Aorta (tissue), 5 donors: ENCODE measurements at regions not wholly inside any gene's neighbourhood (a gene's known extent, or its start where the extent isn't known, plus 50 kb on each side); places are given as distances from the start of the nearest gene placed in this dataset.

Experiments used
- ATAC-seq: fragments of 200-7000 bp; cut with Tn5 transposase; one replicate; pipeline ENCODE4 v1.9.1; 2022; ENCODE audit warnings: moderate library complexity; ENCODE audit not compliant: low FRiP score
- DNase-seq, 2 donors: peaks; one replicate each; pipeline ENCODE4 v3.0.0-alpha.2; 2020
- H3K27ac ChIP-seq, 2 donors: one replicate each; pipeline ENCODE4 v1.5.1; 2013; ENCODE audit warnings: low read length in 2 of 2, mild to moderate bottlenecking in 2 of 2, moderate library complexity in 2 of 2, control low read depth in 1 of 2, inconsistent platforms in 1 of 2, low read depth in 1 of 2
- H3K27me3 ChIP-seq, 2 donors: one replicate each; pipeline ENCODE4 v1.6.1; 2013; ENCODE audit warnings: control low read depth in 1 of 2, low read length in 1 of 2, mild to moderate bottlenecking in 1 of 2, moderate library complexity in 1 of 2; ENCODE audit not compliant: insufficient read depth in 2 of 2, control insufficient read depth in 1 of 2
- H3K36me3 ChIP-seq, 2 donors: one replicate each; pipeline ENCODE4 v1.6.1; 2013; ENCODE audit warnings: control low read depth in 1 of 2, low read length in 1 of 2, mild to moderate bottlenecking in 1 of 2; ENCODE audit not compliant: insufficient read depth in 2 of 2, control insufficient read depth in 1 of 2
- H3K4me1 ChIP-seq, 2 donors: one replicate each; pipeline ENCODE4 v1.6.1; 2013; ENCODE audit warnings: low read length in 2 of 2, control low read depth in 1 of 2, mild to moderate bottlenecking in 1 of 2, moderate library complexity in 1 of 2; ENCODE audit not compliant: insufficient read depth in 2 of 2, control insufficient read depth in 1 of 2
- H3K4me3 ChIP-seq, 2 donors: one replicate each; pipeline ENCODE4 v1.5.1; 2013; ENCODE audit warnings: low read length in 2 of 2, control low read depth in 1 of 2, mild to moderate bottlenecking in 1 of 2
- H3K9me3 ChIP-seq: one replicate; pipeline ENCODE4 v1.6.1; 2013; ENCODE audit warnings: mild to moderate bottlenecking, low read length; ENCODE audit not compliant: control insufficient read depth
- WGBS, 2 donors: extraction: QIAGEN DNeasy Blood & Tissue Kit; methylation state at CpG; one replicate each; pipeline ENCODE4 v1.1.7; 2013; 5-methylcytosine and 5-hydroxymethylcytosine counted together
- intact Hi-C, 2 donors: fragments of 100-400 bp; cut with DNase I; formaldehyde crosslinking; loops; one replicate each; pipeline versions ENCODE4 v1.14.2 to v1.15.0; 2022
- donor health status: healthy with polysubstance abuse.
- donor health status: Bipolar disorder and iron deficiency.
- donor health status: DM: no; HTN: no; CAD: no.
- donor health status: DM: no; HTN: no; CAD: no.
- donor health status: DM: yes; HTN: yes; CAD: no.

- no peak overlapping the region for H3K4me3 ChIP-seq
- H3K9me3 ChIP-seq = no peaks in the 10 kb centered on the region
- DNase-seq (no peak), ATAC-seq (no peak)
- H3K27ac ChIP-seq = no peak overlapping the region
- intact Hi-C loops = no loop called here
- H3K36me3 ChIP-seq = no peaks in the 10 kb centered on the region
- H3K27me3 ChIP-seq = no peaks in the 10 kb centered on the region
- no peaks in the 10 kb centered on the region for H3K4me1 ChIP-seq
- 87 to 88% methylated on average over 3 of the region's 3 CpGs for WGBS, 2 donors
Measured at GRCh38 chr5:86807046-86808031, 189.6 kb downstream of the COX7C start.

DNA sequence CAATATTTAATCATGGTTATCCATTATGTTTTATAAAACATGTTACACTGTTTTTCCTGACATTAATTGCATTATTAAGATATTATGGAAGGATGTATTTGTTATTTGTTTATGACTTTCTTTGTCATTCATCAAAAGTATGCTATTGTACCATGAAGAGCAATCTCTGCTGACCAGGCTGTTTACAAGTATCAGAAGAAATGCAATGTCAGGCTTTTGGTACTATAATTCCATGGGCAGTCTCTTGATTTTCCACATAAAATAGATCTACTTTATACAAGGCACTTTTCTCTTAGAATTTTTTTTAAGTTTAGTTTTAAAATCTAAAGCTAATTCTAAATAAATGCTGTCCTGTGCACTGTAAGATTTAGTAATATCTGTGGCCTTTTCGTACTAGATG lies 196.6 kb downstream of the COX7C start:
- DNase-seq (no peak), ATAC-seq (no peak)
- 92 to 94% methylated on average over 1 of the region's 1 CpG for WGBS, 2 donors
- intact Hi-C loops = no loop called here
- Histone ChIP-seq H3K36me3 (no peaks in the 10 kb centered on the region), H3K9me3 (no peaks in the 10 kb centered on the region), H3K27ac (no peak overlapping the region), H3K27me3 (no peaks in the 10 kb centered on the region), H3K4me1 (no peaks in the 10 kb centered on the region), H3K4me3 (no peak overlapping the region)

- ATAC-seq = no peak
- intact Hi-C loops = no loop called here
- H3K27ac ChIP-seq = no peak overlapping the region
Measured at GRCh38 chr5:86814907-86815306, 197.2 kb downstream of the COX7C start.

GRCh38 chr5:86824637-86825036 lies 206.9 kb downstream of the COX7C start:
- ATAC-seq = no peak
- no peak overlapping the region for H3K27ac ChIP-seq
- no peaks in the 10 kb centered on the region for H3K36me3 ChIP-seq
- H3K4me3 ChIP-seq = no peak overlapping the region
- intact Hi-C loops = no loop called here
- H3K4me1 ChIP-seq = no peaks in the 10 kb centered on the region
- WGBS, 2 donors = 58 to 74% methylated on average over 2 of the region's 2 CpGs
- no peaks in the 10 kb centered on the region for H3K9me3 ChIP-seq
- DNase-seq = no peak
- no peaks in the 10 kb centered on the region for H3K27me3 ChIP-seq

More at GRCh38 chr5:86814907-86815306, 197.2 kb downstream of the COX7C start:
- Histone ChIP-seq H3K4me1 (no peaks in the 10 kb centered on the region), H3K4me3 (no peak overlapping the region), H3K27me3 (no peaks in the 10 kb centered on the region), H3K9me3 (no peaks in the 10 kb centered on the region), H3K36me3 (no peaks in the 10 kb centered on the region)
- no peak for DNase-seq

DNA sequence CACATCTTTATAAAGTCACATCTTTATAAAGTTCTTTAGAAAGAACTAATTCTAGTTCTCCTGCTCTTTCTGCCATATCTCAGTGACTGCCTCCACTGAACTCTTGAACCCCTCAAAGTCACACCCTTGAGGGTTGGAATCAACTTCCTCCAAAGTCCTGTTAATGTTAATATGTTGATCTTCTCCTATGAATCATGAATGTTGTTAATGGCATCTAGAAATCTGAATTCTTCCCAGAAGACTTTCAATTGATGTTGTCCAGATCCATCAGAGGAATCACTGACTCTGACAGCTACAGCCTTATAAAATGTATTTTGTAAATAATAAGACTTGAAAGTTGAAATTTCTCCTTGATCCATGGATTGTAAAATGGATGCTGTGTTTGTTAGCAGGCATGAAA lies 213.4 kb downstream of the COX7C start:
- Histone ChIP-seq H3K4me3 (no peak overlapping the region), H3K27me3 (no peaks in the 10 kb centered on the region), H3K4me1 (no peaks in the 10 kb centered on the region), H3K27ac (no peak overlapping the region), H3K9me3 (no peaks in the 10 kb centered on the region), H3K36me3 (no peaks in the 10 kb centered on the region)
- intact Hi-C loops = no loop called here
- no peak for ATAC-seq
- no peak for DNase-seq

DNA sequence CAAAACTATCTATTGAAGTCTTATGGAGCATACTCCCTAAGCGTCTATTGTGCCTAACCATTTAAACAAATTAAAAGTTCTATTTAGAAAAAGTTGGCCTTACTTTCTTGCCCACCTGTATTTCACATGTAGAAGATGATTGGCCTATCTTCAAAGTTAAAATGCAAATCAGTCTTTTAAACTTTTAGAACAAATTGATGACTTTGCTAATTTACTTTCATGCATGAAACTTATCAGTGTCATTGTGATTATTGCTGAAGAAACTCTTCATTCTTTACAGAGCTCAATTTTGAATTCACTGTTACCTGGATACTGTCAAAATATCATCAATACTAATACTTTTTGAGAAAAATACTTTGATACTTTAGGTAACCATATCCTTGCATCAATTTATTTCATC lies 216.1 kb downstream of the COX7C start:
- ATAC-seq = no peak
- no peaks in the 10 kb centered on the region for H3K36me3 ChIP-seq
- H3K4me1 ChIP-seq = no peaks in the 10 kb centered on the region
- no peak overlapping the region for H3K27ac ChIP-seq
- WGBS, 2 donors = 95% methylated on average over 1 of the region's 1 CpG
- intact Hi-C loops = no loop called here
- H3K27me3 ChIP-seq = no peaks in the 10 kb centered on the region
- no peak for DNase-seq
- no peak overlapping the region for H3K4me3 ChIP-seq
- H3K9me3 ChIP-seq = no peaks in the 10 kb centered on the region

DNA sequence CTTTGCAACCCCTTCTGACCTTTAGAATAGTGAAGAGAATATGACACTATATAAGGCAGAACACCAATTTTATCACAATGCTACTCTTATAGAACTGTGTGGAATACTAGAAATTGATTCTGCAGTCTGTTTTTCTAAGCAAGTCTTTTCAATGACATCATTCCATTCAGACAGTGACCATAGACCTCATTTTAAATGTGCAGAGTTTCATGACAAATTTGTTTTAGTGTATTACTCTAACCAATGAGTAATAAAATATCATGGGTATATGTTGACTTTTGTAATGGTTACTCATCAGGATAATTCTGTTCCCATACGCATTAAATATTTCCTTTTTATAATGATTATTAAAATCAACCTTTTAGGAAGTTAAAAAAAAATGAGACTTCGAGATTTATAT lies 219.9 kb downstream of the COX7C start:
- no peak for DNase-seq
- Histone ChIP-seq H3K9me3 (no peaks in the 10 kb centered on the region), H3K36me3 (no peaks in the 10 kb centered on the region), H3K4me1 (no peaks in the 10 kb centered on the region), H3K27me3 (no peaks in the 10 kb centered on the region), H3K27ac (no peak overlapping the region), H3K4me3 (no peak overlapping the region)
- no peak for ATAC-seq
- intact Hi-C loops = no loop called here
- 80 to 84% methylated on average over 2 of the region's 2 CpGs for WGBS, 2 donors

DNA sequence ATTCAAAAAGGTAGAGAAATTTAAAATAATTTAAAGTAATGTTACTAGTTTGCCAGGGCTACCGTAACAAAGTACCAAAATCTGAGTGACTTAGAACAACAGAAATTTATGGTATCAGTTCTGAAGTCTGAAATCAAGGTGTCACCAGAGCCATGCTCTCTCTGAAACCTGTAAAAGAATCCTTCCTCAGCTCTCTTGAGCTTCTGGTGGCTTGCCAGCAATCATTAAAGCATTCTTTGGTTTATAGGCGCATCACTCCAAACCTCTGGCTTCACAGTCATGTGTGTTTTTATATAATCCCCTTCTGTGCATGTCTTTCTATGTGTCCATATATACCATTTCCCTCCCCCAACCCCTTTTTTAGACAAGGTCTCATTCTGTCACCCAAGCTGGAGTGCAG lies 220.3 kb downstream of the COX7C start:
- H3K27ac ChIP-seq = no peak overlapping the region
- WGBS, 2 donors = 88 to 92% methylated on average over 2 of the region's 2 CpGs
- H3K36me3 ChIP-seq = no peaks in the 10 kb centered on the region
- no peaks in the 10 kb centered on the region for H3K27me3 ChIP-seq
- H3K9me3 ChIP-seq = no peaks in the 10 kb centered on the region
- DNase-seq (no peak), ATAC-seq (no peak)
- intact Hi-C loops = no loop called here
- no peaks in the 10 kb centered on the region for H3K4me1 ChIP-seq
- H3K4me3 ChIP-seq = no peak overlapping the region

DNA sequence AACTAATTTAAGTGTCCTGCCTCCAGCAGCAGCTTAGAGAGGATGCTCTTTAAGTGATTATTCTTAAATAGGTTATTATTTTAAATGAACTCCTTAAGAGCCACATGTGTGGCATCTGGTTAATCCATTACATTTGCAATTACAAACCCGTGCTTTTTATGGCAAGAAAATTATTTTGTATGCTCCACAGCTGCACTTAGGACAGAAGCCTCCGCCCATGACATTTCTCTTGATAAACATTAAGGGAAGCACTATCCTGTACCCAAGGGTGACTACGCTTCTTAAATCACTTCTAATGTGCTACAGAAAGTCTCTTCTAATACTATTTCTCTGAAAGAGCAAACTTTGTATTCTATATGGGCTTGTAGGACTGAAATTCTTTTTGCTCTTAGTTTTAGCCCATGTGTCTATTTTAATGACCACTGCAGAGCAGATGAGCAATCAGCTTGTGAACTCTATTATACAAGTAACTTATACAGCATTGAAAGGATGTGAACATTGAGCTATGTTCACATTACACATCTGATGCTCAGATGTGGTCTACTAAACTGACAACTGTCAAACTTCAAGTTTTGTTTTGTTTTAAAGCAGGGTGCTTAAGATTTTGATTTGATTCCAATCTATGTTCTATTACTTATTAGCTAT lies 223.4 kb downstream of the COX7C start:
- WGBS, 2 donors = 69 to 72% methylated on average over 3 of the region's 3 CpGs

More for the DNA sequence above, 223.4 kb downstream of the COX7C start:
- DNase-seq = no peak
- H3K36me3 ChIP-seq = no peaks in the 10 kb centered on the region
- intact Hi-C loops = no loop called here
- H3K9me3 ChIP-seq = no peaks in the 10 kb centered on the region
- H3K27ac ChIP-seq = no peak overlapping the region
- ATAC-seq = no peak
- H3K27me3 ChIP-seq = no peaks in the 10 kb centered on the region
- H3K4me3 ChIP-seq = no peak overlapping the region
- no peaks in the 10 kb centered on the region for H3K4me1 ChIP-seq
